Stimulated activated CD4-positive, alpha-beta T cell treated with anti-CD3 and anti-CD28 coated beads, Interleukin-4, amount 100 ng/mL, for 48 hours (primary cell): ENCODE measurements at regions not wholly inside any gene's neighbourhood (a gene's known extent, or its start where the extent isn't known, plus 50 kb on each side); places are given as distances from the start of the nearest gene placed in this dataset.

Experiments
- DNase-seq, 2 donors: peaks; one replicate each; pipeline ENCODE4 v3.0.0-alpha.2; 2020; ENCODE audit warnings: low read depth in 2 of 2

GRCh38 chr14:65312859-65313258 lies 99.7 kb upstream of the FUT8 start:
- no peak for DNase-seq

- no peak for DNase-seq
These were observed 93.7 kb upstream of the FUT8 start for GRCh38 chr14:65318636-65319506.

GRCh38 chr14:65320661-65321308 lies 91.7 kb upstream of the FUT8 start:
- no peak for DNase-seq

GRCh38 chr14:65321370-65321875 lies 91.1 kb upstream of the FUT8 start:
- DNase-seq, result no peak

GRCh38 chr14:65329481-65329880 lies 83.0 kb upstream of the FUT8 start:
- no peak for DNase-seq

- DNase-seq, result no peak
These were observed 82.6 kb upstream of the FUT8 start for GRCh38 chr14:65329911-65330310.

GRCh38 chr14:65330416-65330815 lies 82.1 kb upstream of the FUT8 start:
- DNase-seq, result no peak

- DNase-seq, result no peak
These were observed 80.9 kb upstream of the FUT8 start for GRCh38 chr14:65331652-65332051.

- no peak for DNase-seq
These were observed 80.2 kb upstream of the FUT8 start for GRCh38 chr14:65332141-65332871.

- no peak for DNase-seq
These were observed 78.4 kb upstream of the FUT8 start for GRCh38 chr14:65333943-65334687.

GRCh38 chr14:65334765-65335410 lies 77.6 kb upstream of the FUT8 start:
- DNase-seq, result no peak

GRCh38 chr14:65335411-65335947 lies 77.1 kb upstream of the FUT8 start:
- DNase-seq, result no peak

- DNase-seq, result peak; percentile 24 to 51
These were observed 76.3 kb upstream of the FUT8 start for GRCh38 chr14:65336191-65336591.

- no peak for DNase-seq
These were observed 72.7 kb upstream of the FUT8 start for GRCh38 chr14:65339866-65340265.

GRCh38 chr14:65344011-65344410 lies 68.5 kb upstream of the FUT8 start:
- no peak for DNase-seq

- no peak for DNase-seq
These were observed 67.3 kb upstream of the FUT8 start for GRCh38 chr14:65345266-65345665.

- DNase-seq, result no peak
These were observed 66.1 kb upstream of the FUT8 start for GRCh38 chr14:65346474-65346873.

GRCh38 chr14:65346895-65347294 lies 65.6 kb upstream of the FUT8 start:
- DNase-seq, result no peak

GRCh38 chr14:65348137-65348536 lies 64.4 kb upstream of the FUT8 start:
- DNase-seq, result no peak

GRCh38 chr14:65349100-65349499 lies 63.4 kb upstream of the FUT8 start:
- DNase-seq, result no peak
